GM19043 (cell line): ENCODE measurements at regions not wholly inside any gene's neighbourhood (a gene's known extent, or its start where the extent isn't known, plus 50 kb on each side); places are given as distances from the start of the nearest gene placed in this dataset.

Experiments used
- ATAC-seq: cut with Tn5 transposase; IDR thresholded peaks from one replicate; pipeline ENCODE4 v1.9.1; 2021; ENCODE audit warnings: low read depth; ENCODE audit not compliant: unreplicated experiment

GRCh38 chr17:34146440-34147043 lies 108.5 kb upstream of the CCL2 start:
- no peak for ATAC-seq

- ATAC-seq = no peak
Measured at GRCh38 chr17:34151102-34151501, 104.0 kb upstream of the CCL2 start.

DNA sequence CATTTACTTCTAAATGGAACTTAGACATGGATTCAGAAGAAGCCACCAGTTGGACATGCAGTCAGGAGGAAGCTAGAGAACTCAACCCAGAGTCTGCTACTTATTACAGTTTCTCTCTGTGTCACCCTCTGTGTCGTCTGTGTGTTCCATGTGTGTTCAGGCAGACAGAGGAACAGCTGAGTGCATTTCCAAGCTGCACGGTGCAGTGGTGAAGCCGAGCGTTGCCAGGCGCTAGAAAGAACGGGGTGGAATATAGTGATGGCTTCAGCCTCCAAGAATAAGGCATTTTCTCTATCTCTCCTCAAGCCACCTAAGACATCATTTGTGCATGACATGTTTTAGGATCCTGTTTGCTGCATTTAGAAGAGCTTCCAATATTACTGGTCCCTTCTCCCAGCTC lies 101.1 kb upstream of the CCL2 start:
- no peak for ATAC-seq

DNA sequence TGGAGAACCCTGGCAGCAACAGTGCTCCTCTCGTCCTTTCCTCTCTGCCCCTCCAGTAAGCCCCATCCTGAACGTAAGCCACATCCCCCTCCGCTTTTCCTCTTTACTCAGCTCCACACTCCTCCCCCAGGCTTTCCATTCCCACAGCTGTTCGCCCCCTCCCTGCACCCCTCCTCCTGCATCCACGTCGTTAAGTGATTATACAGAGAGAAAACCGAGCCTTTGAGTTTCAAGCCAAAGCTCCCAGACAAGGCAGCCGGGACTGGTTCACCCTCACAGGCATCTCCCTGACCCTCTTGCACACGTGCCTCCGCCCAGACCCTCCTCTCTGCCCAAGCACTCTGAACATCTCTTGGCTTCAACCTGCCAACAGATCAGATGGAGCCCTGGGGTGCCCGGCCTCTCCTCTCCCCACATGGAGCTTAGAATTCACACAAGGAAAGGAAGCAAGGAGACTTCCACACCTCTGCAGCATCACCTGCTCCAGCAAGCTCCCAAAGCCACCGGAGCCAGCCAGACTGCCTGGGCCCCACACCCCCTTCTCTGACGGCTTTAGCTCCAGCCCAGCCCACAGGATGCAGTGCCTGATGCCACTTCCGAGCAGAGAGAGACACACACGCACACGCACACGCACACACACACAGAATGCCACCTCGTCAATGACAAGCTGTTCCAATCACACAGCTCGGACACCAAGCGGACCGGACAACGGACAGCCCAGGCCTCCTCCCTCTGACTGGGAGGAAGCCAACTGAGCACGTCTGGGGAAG lies 99.9 kb upstream of the CCL2 start:
- no peak for ATAC-seq

GRCh38 chr17:34155947-34156346 lies 99.1 kb upstream of the CCL2 start:
- no peak for ATAC-seq

DNA sequence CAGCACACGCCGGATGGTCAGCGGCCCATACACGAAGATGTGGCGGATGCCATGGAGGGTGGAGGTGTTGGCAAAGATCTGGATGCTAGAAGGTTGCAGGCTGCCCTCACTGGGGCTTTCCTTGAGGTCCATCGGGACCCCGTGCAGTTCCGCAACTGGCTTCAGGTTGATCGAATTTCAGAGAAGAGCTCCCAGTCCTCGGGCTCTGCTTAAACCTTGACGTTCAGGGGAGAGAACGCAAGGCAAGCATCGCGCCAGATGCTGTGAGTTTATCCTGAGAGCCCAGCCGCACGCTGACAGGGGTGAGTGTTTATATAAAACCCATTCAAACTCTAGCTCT lies 98.7 kb upstream of the CCL2 start:
- ATAC-seq = no peak

DNA sequence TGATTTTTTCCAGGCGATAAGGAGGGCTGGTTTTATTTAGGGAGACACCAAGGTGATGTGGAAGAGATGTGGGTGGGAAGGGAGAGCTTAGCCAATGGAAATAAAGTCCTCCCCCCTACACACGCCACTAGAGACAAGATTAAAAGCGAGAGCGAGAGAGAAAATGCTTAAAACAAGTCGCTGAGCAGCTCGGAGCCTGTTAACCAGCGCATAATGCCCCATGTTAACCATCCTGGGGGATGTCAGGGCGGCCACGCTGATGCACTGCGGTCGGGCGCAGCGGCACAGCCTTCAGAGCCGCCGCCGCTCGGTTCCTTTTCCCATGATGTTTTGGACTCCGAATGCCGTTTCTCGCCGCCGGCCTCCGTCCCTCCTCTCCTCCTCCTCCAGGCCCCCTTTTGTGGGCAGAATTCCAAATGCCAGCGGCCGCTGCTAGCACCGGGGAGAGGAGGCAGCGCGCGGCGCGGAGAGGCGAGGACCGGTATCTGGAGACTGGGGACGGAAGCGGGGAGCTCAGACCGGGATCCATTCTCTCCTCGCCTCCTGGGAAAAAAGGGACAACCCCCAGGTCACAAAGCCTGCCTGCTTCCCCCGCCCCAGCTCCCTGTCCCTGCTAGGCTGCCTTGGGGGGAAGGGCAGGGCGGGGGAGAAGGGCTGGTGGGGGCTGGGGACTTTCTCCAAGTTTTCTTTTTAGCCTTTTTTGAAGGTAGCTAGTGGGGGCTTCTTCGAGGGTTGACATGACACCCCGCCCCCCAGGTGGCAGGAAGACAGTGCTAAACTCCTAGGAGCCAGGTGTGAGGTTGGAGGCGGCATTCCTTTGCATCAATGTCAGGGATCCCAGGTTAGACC lies 98.1 kb upstream of the CCL2 start:
- ATAC-seq = no peak

GRCh38 chr17:34161690-34162089 lies 93.4 kb upstream of the CCL2 start:
- ATAC-seq = no peak

DNA sequence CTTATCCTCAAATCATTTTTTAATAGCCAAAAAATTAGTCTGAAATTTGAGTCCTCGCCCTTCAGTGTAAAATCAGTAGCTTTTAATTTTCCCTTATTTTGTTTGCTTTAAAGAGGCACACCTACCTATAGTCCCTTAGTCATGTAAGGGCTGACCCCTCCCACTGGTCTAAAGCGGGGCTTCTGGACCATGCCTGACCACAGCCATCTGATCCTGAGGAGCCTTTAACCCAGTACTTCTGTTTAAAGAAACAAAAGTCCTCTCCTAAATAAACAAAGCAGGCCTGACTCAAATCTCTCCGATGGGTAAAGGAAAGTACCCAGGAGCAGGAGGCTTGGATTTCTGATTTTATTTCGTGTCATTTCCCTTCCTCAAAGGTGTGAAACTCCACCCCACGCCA lies 92.0 kb upstream of the CCL2 start:
- no peak for ATAC-seq

- ATAC-seq = no peak
Measured at GRCh38 chr17:34163646-34164045, 91.4 kb upstream of the CCL2 start.

GRCh38 chr17:34164837-34165236 lies 90.2 kb upstream of the CCL2 start:
- ATAC-seq = no peak

- ATAC-seq = no peak
Measured at GRCh38 chr17:34166352-34166751, 88.7 kb upstream of the CCL2 start.

DNA sequence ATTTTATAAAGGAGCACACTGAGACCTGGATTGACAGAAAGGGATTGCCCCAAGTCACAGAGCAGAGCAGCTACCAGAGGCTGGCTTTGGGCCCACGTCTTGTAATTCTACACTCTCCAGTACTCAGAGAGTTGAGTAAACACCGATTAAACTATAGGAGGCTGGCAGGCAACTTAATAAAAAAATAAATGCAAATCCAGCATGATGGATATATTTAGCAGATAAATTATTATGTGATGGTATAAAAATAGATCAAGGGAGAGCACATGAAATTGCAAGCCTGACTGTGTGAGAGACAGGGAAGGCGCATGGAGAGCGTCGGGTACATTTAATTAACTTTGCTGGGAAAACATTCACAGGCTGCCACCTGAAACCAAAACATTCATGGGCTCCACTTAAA lies 87.7 kb upstream of the CCL2 start:
- ATAC-seq = no peak

DNA sequence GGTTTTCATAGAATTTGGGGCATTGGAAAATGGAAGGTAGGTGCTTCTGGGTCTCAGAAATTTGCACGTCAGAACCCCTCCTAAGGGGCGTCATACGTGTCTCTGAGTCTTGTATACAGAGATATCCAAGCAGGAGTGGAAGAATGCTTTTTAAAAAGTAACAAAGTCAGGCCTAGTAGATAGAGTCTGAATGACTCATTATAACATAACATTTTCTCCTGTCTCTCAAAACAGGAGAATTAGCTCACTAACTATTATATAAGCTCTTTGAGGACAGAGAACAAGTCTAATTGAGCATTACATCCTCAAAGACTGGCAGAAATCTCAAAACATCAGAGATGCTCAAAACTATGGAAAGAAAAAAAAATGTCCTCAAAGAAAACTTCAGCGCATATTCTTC lies 86.1 kb upstream of the CCL2 start:
- no peak for ATAC-seq

DNA sequence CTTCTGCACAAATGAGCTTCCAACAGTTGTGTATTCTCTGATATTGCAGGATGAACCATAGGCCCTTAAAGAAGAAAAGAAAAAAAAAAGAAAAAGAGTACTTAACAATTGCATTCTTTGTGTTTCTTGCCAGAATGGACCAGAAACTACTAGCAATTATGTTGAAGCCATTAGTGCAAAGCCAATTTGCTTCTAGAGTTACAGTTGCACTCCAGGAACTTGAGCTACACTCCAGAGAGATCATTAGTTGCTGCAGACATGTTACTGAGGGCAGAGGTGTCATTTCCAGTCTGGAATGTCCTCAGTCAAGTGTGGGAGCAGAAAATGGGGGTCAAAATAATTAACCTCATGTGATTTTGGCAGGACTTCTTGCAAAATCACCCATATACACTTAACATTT lies 85.6 kb upstream of the CCL2 start:
- no peak for ATAC-seq

DNA sequence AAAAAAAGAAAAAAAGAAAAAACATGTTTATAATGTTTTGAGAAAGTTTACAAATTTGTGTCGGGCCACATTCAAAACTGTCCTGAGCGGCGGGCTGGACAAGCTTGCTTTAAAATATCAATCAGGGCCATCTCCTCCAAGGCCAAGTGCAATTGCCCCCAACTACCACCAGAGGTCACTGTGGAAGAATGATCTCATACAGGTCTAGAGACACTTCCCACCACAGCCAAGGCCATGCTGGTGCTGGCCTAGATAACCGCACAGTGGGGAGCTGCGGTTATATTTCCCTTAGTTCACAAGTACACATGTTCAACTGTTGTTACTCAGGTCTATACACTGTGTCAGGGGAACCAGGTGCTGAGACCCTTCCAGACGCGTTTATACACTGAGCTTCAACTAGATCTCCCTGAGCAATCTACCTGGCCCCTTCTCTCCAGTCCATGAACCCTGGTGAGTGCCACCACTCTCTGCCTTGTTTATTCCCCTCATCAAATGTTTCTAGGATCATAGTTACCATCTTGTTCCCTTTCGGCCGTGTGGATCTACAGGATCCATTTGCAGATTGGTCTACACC lies 83.8 kb upstream of the CCL2 start:
- no peak for ATAC-seq

- ATAC-seq = no peak
Measured at GRCh38 chr17:34172390-34172918, 82.6 kb upstream of the CCL2 start.

DNA sequence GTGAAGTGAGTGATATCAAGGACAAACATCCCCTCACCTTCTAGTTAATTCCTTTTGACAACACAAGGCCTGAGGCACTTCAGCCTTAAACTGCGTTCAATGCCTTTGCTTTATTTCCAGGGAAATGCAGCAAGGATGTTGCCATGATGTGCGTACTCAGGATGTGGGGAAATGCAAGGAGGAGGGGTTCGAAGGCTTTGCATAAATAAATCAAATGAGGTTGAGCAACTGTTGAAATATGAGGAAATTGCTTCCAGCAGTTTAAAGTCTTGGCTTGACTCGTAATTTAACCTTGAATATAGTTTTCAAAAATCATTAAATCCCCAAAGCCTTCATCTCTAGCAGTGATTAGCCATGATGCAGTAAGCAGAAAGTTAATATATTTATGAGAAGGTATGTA lies 81.8 kb upstream of the CCL2 start:
- no peak for ATAC-seq

DNA sequence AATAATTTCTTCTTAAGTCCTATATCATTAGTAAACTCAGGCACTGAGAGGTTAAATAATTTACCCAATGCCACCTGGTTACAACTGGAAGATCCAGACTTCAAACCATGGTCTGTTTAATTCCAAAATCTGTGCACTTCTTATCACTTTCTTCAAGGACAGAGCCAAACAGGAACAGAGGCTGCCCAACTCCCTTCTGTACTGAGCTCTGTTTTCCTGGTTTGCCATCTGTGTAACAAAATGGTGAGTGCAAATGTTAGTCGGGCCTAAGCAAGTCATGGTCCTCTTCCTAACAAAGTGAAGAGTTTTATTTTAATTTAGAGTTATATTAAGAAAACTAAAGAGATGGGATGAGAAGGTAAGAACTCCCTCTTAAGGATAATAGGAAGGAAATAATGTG lies 80.6 kb upstream of the CCL2 start:
- no peak for ATAC-seq

GRCh38 chr17:34176440-34176839 lies 78.6 kb upstream of the CCL2 start:
- no peak for ATAC-seq

- ATAC-seq = no peak
Measured at GRCh38 chr17:34177642-34178041, 77.4 kb upstream of the CCL2 start.
